ENCODE measurements at regions not wholly inside any gene's neighbourhood (a gene's known extent, or its start where the extent isn't known, plus 50 kb on each side); places are given as distances from the start of the nearest gene placed in this dataset.
A peak's percentile ranks its signal among the peaks of the same experiment; 100 is the strongest.

GRCh38 chr6:84416043-84416657 lies 188.7 kb upstream of the CEP162 start:
- H3K27ac ChIP-seq, result no peak overlapping the region
- TF ChIP-seq, protein P1, sequence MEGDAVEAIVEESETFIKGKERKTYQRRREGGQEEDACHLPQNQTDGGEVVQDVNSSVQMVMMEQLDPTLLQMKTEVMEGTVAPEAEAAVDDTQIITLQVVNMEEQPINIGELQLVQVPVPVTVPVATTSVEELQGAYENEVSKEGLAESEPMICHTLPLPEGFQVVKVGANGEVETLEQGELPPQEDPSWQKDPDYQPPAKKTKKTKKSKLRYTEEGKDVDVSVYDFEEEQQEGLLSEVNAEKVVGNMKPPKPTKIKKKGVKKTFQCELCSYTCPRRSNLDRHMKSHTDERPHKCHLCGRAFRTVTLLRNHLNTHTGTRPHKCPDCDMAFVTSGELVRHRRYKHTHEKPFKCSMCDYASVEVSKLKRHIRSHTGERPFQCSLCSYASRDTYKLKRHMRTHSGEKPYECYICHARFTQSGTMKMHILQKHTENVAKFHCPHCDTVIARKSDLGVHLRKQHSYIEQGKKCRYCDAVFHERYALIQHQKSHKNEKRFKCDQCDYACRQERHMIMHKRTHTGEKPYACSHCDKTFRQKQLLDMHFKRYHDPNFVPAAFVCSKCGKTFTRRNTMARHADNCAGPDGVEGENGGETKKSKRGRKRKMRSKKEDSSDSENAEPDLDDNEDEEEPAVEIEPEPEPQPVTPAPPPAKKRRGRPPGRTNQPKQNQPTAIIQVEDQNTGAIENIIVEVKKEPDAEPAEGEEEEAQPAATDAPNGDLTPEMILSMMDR (IDR thresholded peaks at IDR 0.05), result no peak
- no peaks in the 10 kb centered on the region for H3K27me3 ChIP-seq (replicated peaks; ENCODE audit: insufficient read depth)
- DNase-seq (ENCODE audit: low spot score) (no peak), ATAC-seq (ENCODE audit: insufficient number of reproducible peaks, low FRiP score, low read depth) (no peak)
- peaks cover 0 to 37% of the 10 kb centered on the region in 2 donors for H3K4me1 ChIP-seq (ENCODE audit: control insufficient read depth in 1 of 2, low read depth in 2 of 2)
- H3K9me3 ChIP-seq, result no peaks in the 10 kb centered on the region
- H3K4me3 ChIP-seq, result no peak overlapping the region
- no peaks in the 10 kb centered on the region for H3K36me3 ChIP-seq

- no peak overlapping the region for H3K4me3 ChIP-seq
- no peaks in the 10 kb centered on the region for H3K9me3 ChIP-seq
- ATAC-seq (ENCODE audit: insufficient number of reproducible peaks, low FRiP score, low read depth), result no peak
- H3K36me3 ChIP-seq, result no peaks in the 10 kb centered on the region
- TF ChIP-seq, protein P1 (IDR thresholded peaks at IDR 0.05), result no peak
- no peak overlapping the region for H3K27ac ChIP-seq
- no peaks in the 10 kb centered on the region for H3K27me3 ChIP-seq (replicated peaks; ENCODE audit: insufficient read depth)
- DNase-seq (ENCODE audit: low spot score), result no peak
- H3K4me1 ChIP-seq (ENCODE audit: control insufficient read depth in 1 of 2, low read depth in 2 of 2), result peaks cover 0 to 43% of the 10 kb centered on the region in 2 donors
Observed at GRCh38 chr6:84415517-84415916, 188.1 kb upstream of the CEP162 start.

DNA sequence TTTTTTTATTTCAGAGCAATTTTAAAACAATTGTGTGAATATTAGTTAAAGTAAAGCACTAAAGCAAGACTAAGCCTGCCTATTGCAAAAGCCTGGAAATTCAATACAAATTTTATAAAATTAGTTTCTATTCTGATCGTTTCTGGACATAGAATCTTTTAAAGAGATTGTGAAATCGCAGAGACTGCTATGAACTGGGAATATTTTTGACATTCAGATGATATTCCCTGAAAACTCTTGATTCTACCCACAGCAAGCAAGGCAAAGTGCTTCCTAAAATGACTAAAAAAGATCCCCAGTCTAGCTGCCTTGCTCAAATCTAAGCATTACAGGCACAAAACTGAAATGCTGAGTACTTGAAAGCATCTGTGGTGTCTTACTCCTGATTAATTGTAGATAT lies 187.6 kb upstream of the CEP162 start:
- DNase-seq (ENCODE audit: low spot score) (no peak), ATAC-seq (ENCODE audit: insufficient number of reproducible peaks, low FRiP score, low read depth) (no peak)
- H3K9me3 ChIP-seq, result no peaks in the 10 kb centered on the region
- no peaks in the 10 kb centered on the region for H3K36me3 ChIP-seq
- no peak overlapping the region for H3K4me3 ChIP-seq
- no peaks in the 10 kb centered on the region for H3K27me3 ChIP-seq (replicated peaks; ENCODE audit: insufficient read depth)
- no peak overlapping the region for H3K27ac ChIP-seq
- H3K4me1 ChIP-seq (ENCODE audit: control insufficient read depth in 1 of 2, low read depth in 2 of 2), result peaks cover 0 to 45% of the 10 kb centered on the region in 2 donors
- TF ChIP-seq, protein P1 (IDR thresholded peaks at IDR 0.05), result no peak

DNA sequence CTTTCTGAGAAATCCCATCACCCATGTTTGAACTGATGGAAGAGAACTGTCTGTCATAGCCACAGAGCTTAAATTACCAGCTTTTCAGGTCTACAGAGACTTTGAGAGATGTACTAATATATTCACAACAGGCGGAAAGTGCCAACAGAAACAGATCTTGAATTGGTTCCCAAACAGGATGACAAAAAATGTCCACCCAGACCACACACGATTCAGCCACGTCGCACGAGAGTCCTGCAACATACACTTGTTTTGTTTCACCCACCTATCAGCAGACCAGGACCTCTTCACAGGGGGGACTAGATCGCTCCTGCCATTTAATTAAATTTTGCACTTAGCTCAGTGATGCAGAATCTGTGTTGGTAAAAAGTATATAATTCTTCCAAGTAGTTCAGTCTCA lies 187.1 kb upstream of the CEP162 start:
- H3K9me3 ChIP-seq, result no peaks in the 10 kb centered on the region
- H3K27me3 ChIP-seq (replicated peaks; ENCODE audit: insufficient read depth), result no peaks in the 10 kb centered on the region
- no peak overlapping the region for H3K4me3 ChIP-seq
- no peak for DNase-seq (ENCODE audit: low spot score)
- ATAC-seq (ENCODE audit: insufficient number of reproducible peaks, low FRiP score, low read depth), result no peak
- H3K36me3 ChIP-seq, result no peaks in the 10 kb centered on the region
- H3K27ac ChIP-seq, result no peak overlapping the region
- H3K4me1 ChIP-seq (ENCODE audit: control insufficient read depth in 1 of 2, low read depth in 2 of 2), result peaks cover 0 to 45% of the 10 kb centered on the region in 2 donors
- TF ChIP-seq, protein P1 (IDR thresholded peaks at IDR 0.05), result no peak

GRCh38 chr6:84411060-84411629 lies 183.7 kb upstream of the CEP162 start:
- no peaks in the 10 kb centered on the region for H3K9me3 ChIP-seq
- TF ChIP-seq, protein P1 (IDR thresholded peaks at IDR 0.05), result no peak
- no peaks in the 10 kb centered on the region for H3K36me3 ChIP-seq
- peak overlapping the region; percentile 17 for H3K4me3 ChIP-seq
- H3K4me1 ChIP-seq (ENCODE audit: control insufficient read depth in 1 of 2, low read depth in 2 of 2), result peaks cover 0 to 43% of the 10 kb centered on the region in 2 donors
- peak overlapping the region; percentile 8 to 34 for H3K27ac ChIP-seq
- peak; percentile 67 for ATAC-seq (ENCODE audit: insufficient number of reproducible peaks, low FRiP score, low read depth)
- no peaks in the 10 kb centered on the region for H3K27me3 ChIP-seq (replicated peaks; ENCODE audit: insufficient read depth)
- DNase-seq (ENCODE audit: low spot score), result no peak

Measured in thoracic aorta (tissue), 2 donors.